BE2C (cell line): ENCODE measurements at regions not wholly inside any gene's neighbourhood (a gene's known extent, or its start where the extent isn't known, plus 50 kb on each side); places are given as distances from the start of the nearest gene placed in this dataset.

Experiments used
- DNase-seq: peaks from one replicate; pipeline ENCODE4 v3.0.0-alpha.2; 2020
- H3K27me3 ChIP-seq: fragments of 250-450 bp; sonication (Bioruptor Pico); 2 replicates; pipeline ENCODE4 v1.5.1; 2020; ENCODE audit warnings: mild to moderate bottlenecking
- H3K36me3 ChIP-seq: fragments of 250-450 bp; sonication (Bioruptor Pico); 2 replicates; pipeline ENCODE4 v1.5.1; 2020; ENCODE audit warnings: mild to moderate bottlenecking
- H3K4me1 ChIP-seq: fragments of 250-450 bp; sonication (Bioruptor Pico); 2 replicates; pipeline ENCODE4 v1.5.1; 2020
- H3K4me3 ChIP-seq: 2 replicates; pipeline ENCODE4 v1.5.1; 2011; ENCODE audit warnings: low read depth, low read length
- H3K9me3 ChIP-seq: fragments of 250-450 bp; sonication (Bioruptor Pico); 2 replicates; pipeline ENCODE4 v1.5.1; 2020
- CTCF ChIP-seq: IDR thresholded peaks from 2 replicates; pipeline ENCODE4 v1.5.1; 2012; ENCODE audit warnings: mild to moderate bottlenecking, low read depth, low read length

- Histone ChIP-seq H3K9me3 (no peaks in the 10 kb centered on the region), H3K27me3 (no peaks in the 10 kb centered on the region), H3K4me3 (no peak overlapping the region), H3K4me1 (no peaks in the 10 kb centered on the region), H3K36me3 (no peaks in the 10 kb centered on the region)
- no peak for DNase-seq
- TF ChIP-seq CTCF = no peak
Measured at GRCh38 chr12:126247936-126248335, 1182.7 kb downstream of the AACS start.

- Histone ChIP-seq H3K4me1 (no peaks in the 10 kb centered on the region), H3K27me3 (no peaks in the 10 kb centered on the region), H3K9me3 (peaks cover 2% of the 10 kb centered on the region; the same call in 1 of the 2 replicates), H3K4me3 (no peak overlapping the region), H3K36me3 (no peaks in the 10 kb centered on the region)
- no peak for TF ChIP-seq CTCF
- no peak for DNase-seq
Measured at GRCh38 chr12:126248871-126249403, 1183.7 kb downstream of the AACS start.

- no peaks in the 10 kb centered on the region for H3K27me3 ChIP-seq
- H3K9me3 ChIP-seq = peaks cover 2% of the 10 kb centered on the region; the same call in 1 of the 2 replicates
- no peak for DNase-seq
- no peaks in the 10 kb centered on the region for H3K36me3 ChIP-seq
- no peak overlapping the region for H3K4me3 ChIP-seq
- no peak for TF ChIP-seq CTCF
- no peaks in the 10 kb centered on the region for H3K4me1 ChIP-seq
Measured at GRCh38 chr12:126258190-126258589, 1193.0 kb downstream of the AACS start.

- TF ChIP-seq CTCF = no peak
Measured at GRCh38 chr12:126262829-126263228, 1197.6 kb downstream of the AACS start.

GRCh38 chr12:126268222-126268621 is 1203.0 kb downstream of the AACS start:
- Histone ChIP-seq H3K27me3 (no peaks in the 10 kb centered on the region), H3K9me3 (0 out of 2 replicates have a peak, but pooled peaks cover 2% of the 10 kb centered on the region), H3K36me3 (no peaks in the 10 kb centered on the region), H3K4me3 (no peak overlapping the region), H3K4me1 (no peaks in the 10 kb centered on the region)
- TF ChIP-seq CTCF = no peak
- no peak for DNase-seq

More at GRCh38 chr12:126262829-126263228, 1197.6 kb downstream of the AACS start:
- no peak for DNase-seq
- 0 out of 2 replicates have a peak, but pooled peaks cover 2% of the 10 kb centered on the region for H3K9me3 ChIP-seq
- H3K36me3 ChIP-seq = no peaks in the 10 kb centered on the region
- no peak overlapping the region for H3K4me3 ChIP-seq
- H3K27me3 ChIP-seq = no peaks in the 10 kb centered on the region
- no peaks in the 10 kb centered on the region for H3K4me1 ChIP-seq

- no peak for TF ChIP-seq CTCF
- DNase-seq = no peak
- H3K9me3 ChIP-seq = peaks cover 4% of the 10 kb centered on the region; the same call in 1 of the 2 replicates
Measured at GRCh38 chr12:126271159-126271558, 1205.9 kb downstream of the AACS start.

More at GRCh38 chr12:126271159-126271558, 1205.9 kb downstream of the AACS start:
- Histone ChIP-seq H3K36me3 (no peaks in the 10 kb centered on the region), H3K4me1 (no peaks in the 10 kb centered on the region), H3K4me3 (no peak overlapping the region), H3K27me3 (no peaks in the 10 kb centered on the region)
